ENCODE measurements at regions not wholly inside any gene's neighbourhood (a gene's known extent, or its start where the extent isn't known, plus 50 kb on each side); places are given as distances from the start of the nearest gene placed in this dataset.

DNA sequence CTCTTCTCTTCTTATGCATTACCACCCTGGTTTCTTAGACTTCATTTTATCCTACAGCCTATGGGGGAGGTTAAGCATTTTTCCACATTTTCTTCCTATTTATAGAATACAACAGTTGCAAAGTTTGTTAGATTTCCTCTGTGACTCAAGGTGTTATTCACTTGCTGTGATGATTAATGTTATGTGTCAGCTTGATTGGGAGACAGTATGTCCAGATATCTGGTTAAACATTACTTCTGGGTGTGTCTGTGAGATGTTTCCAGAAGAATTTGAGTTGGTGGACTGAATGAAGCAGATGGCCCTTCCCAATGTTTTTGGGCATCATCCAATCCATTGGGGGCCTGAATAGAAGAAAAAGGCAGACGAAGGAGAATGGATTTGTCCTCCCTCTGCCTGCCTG is 131.3 kb downstream of the C6orf118 start:
- TF ChIP-seq, protein P1, sequence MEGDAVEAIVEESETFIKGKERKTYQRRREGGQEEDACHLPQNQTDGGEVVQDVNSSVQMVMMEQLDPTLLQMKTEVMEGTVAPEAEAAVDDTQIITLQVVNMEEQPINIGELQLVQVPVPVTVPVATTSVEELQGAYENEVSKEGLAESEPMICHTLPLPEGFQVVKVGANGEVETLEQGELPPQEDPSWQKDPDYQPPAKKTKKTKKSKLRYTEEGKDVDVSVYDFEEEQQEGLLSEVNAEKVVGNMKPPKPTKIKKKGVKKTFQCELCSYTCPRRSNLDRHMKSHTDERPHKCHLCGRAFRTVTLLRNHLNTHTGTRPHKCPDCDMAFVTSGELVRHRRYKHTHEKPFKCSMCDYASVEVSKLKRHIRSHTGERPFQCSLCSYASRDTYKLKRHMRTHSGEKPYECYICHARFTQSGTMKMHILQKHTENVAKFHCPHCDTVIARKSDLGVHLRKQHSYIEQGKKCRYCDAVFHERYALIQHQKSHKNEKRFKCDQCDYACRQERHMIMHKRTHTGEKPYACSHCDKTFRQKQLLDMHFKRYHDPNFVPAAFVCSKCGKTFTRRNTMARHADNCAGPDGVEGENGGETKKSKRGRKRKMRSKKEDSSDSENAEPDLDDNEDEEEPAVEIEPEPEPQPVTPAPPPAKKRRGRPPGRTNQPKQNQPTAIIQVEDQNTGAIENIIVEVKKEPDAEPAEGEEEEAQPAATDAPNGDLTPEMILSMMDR (IDR thresholded peaks at IDR 0.05): no peak
- TF ChIP-seq POLR2AphosphoS5 (IDR thresholded peaks at IDR 0.05) (no peak), POLR2A (IDR thresholded peaks at IDR 0.05) (no peak)
